GM23338 (cell line): ENCODE measurements at regions not wholly inside any gene's neighbourhood (a gene's known extent, or its start where the extent isn't known, plus 50 kb on each side); places are given as distances from the start of the nearest gene placed in this dataset.

Source experiments
- ATAC-seq: fragments of 200-7000 bp; cut with Tn5 transposase; 3 replicates; pipeline ENCODE4 v1.9.1; 2020
- DNase-seq: peaks from one replicate; pipeline ENCODE4 v3.0.0-alpha.2; 2015; ENCODE audit warnings: low spot score
- H2AFZ ChIP-seq: fragments of 200-600 bp; sonication (generic); 2 replicates; pipeline ENCODE4 v1.8.0; 2016; ENCODE audit warnings: antibody characterized with exemption, mild to moderate bottlenecking, moderate library complexity
- H3F3A ChIP-seq: fragments of 200-600 bp; sonication (generic); replicated peaks from 2 replicates; pipeline ENCODE4 v1.8.0; 2017; ENCODE audit warnings: antibody characterized with exemption, mixed run types, low read depth
- H3K27ac ChIP-seq: fragments of 200-600 bp; sonication (generic); 2 replicates; pipeline ENCODE4 v1.6.1; 2016; ENCODE audit warnings: low read depth
- H3K27me3 ChIP-seq: fragments of 200-600 bp; sonication (generic); 2 replicates; pipeline ENCODE4 v1.8.0; 2016; ENCODE audit warnings: mild to moderate bottlenecking, mixed run types, moderate library complexity; ENCODE audit not compliant: insufficient read depth
- H3K36me3 ChIP-seq: fragments of 200-600 bp; sonication (generic); 2 replicates; pipeline ENCODE4 v1.8.0; 2016; ENCODE audit warnings: mild to moderate bottlenecking; ENCODE audit not compliant: insufficient read depth
- H3K4me1 ChIP-seq: fragments of 200-600 bp; sonication (generic); 2 replicates; pipeline ENCODE4 v1.8.0; 2016; ENCODE audit warnings: mild to moderate bottlenecking, moderate library complexity; ENCODE audit not compliant: insufficient read depth
- H3K4me2 ChIP-seq: fragments of 200-600 bp; sonication (generic); 2 replicates; pipeline ENCODE4 v1.7.1; 2017; ENCODE audit warnings: mixed run types
- H3K4me3 ChIP-seq: fragments of 200-600 bp; sonication (generic); 2 replicates; pipeline ENCODE4 v1.6.1; 2016; ENCODE audit warnings: mixed run types
- H3K79me2 ChIP-seq: fragments of 200-600 bp; sonication (generic); replicated peaks from 2 replicates; pipeline ENCODE4 v1.8.0; 2017; ENCODE audit warnings: mild to moderate bottlenecking; ENCODE audit not compliant: insufficient read depth
- H3K9me2 ChIP-seq: fragments of 200-600 bp; sonication (generic); 2 replicates; pipeline ENCODE4 v1.8.0; 2017; ENCODE audit not compliant: insufficient read depth
- H4K20me1 ChIP-seq: fragments of 200-600 bp; sonication (generic); replicated peaks from 2 replicates; pipeline ENCODE4 v1.8.0; 2017; ENCODE audit warnings: mild to moderate bottlenecking; ENCODE audit not compliant: insufficient read depth
- H3K27ac Mint-ChIP-seq: 2 replicates; pipeline ENCODE4 v1.8.0; 2020; ENCODE audit warnings: inconsistent platforms, mild to moderate bottlenecking, moderate library complexity, mixed read lengths
- H3K27me3 Mint-ChIP-seq: 3 replicates; pipeline ENCODE4 v1.8.0; 2022; ENCODE audit warnings: low read depth, mild to moderate bottlenecking, moderate library complexity, mixed read lengths, inconsistent platforms; ENCODE audit not compliant: insufficient read depth, poor library complexity
- H3K36me3 Mint-ChIP-seq: 3 replicates; pipeline ENCODE4 v1.8.0; 2021; ENCODE audit warnings: low read depth, mild to moderate bottlenecking, inconsistent platforms, moderate library complexity, mixed read lengths
- H3K4me1 Mint-ChIP-seq: 3 replicates; pipeline ENCODE4 v1.8.0; 2020; ENCODE audit warnings: mild to moderate bottlenecking, inconsistent platforms, mixed read lengths
- H3K4me3 Mint-ChIP-seq: 3 replicates; pipeline ENCODE4 v1.8.0; 2021; ENCODE audit warnings: moderate library complexity, mild to moderate bottlenecking, inconsistent platforms, mixed read lengths
- H3K9me3 Mint-ChIP-seq: 3 replicates; pipeline ENCODE4 v1.8.0; 2020; ENCODE audit warnings: moderate library complexity, mild to moderate bottlenecking, inconsistent platforms, mixed read lengths
- CREB1 ChIP-seq: fragments of 250-450 bp; sonication (Bioruptor Pico); IDR thresholded peaks from 2 replicates; pipeline ENCODE4 v1.5.0; 2020; ENCODE audit warnings: low read depth, mild to moderate bottlenecking, moderate library complexity
- EZH2 ChIP-seq: fragments of 200-600 bp; sonication (generic); IDR thresholded peaks from one replicate; pipeline ENCODE4 v1.8.0; 2017; ENCODE audit warnings: antibody characterized with exemption, mild to moderate bottlenecking, low read depth; ENCODE audit not compliant: unreplicated experiment
- EZH2phosphoT487 ChIP-seq: fragments of 200-600 bp; sonication (generic); IDR thresholded peaks from one replicate; pipeline ENCODE4 v1.8.1; 2018; ENCODE audit warnings: antibody characterized with exemption; ENCODE audit not compliant: unreplicated experiment
- JUNB ChIP-seq: IDR thresholded peaks from one replicate; pipeline ENCODE4 v1.6.1; 2016; ENCODE audit warnings: antibody characterized with exemption; ENCODE audit not compliant: unreplicated experiment
- NANOG ChIP-seq: IDR thresholded peaks from 2 replicates; pipeline ENCODE4 v1.6.1; 2016; ENCODE audit warnings: antibody characterized with exemption, borderline replicate concordance
- POLR2AphosphoS5 ChIP-seq: IDR thresholded peaks from 2 replicates; pipeline ENCODE4 v1.6.1; 2016; ENCODE audit warnings: antibody characterized with exemption, low read depth
- REST ChIP-seq: IDR thresholded peaks from one replicate; pipeline ENCODE4 v1.6.1; 2018; ENCODE audit warnings: antibody characterized with exemption; ENCODE audit not compliant: unreplicated experiment
- STAT1 ChIP-seq: IDR thresholded peaks from one replicate; pipeline ENCODE4 v1.6.1; 2016; ENCODE audit warnings: antibody characterized with exemption; ENCODE audit not compliant: unreplicated experiment
- ZNF114 ChIP-seq: fragments of 250-450 bp; sonication (Bioruptor Pico); IDR thresholded peaks from 2 replicates; pipeline ENCODE4 v1.5.0; 2020; ENCODE audit warnings: mild to moderate bottlenecking, moderate library complexity
- ZNF462 ChIP-seq: fragments of 250-450 bp; sonication (Bioruptor Pico); IDR thresholded peaks from 2 replicates; pipeline ENCODE4 v1.5.0; 2020; ENCODE audit warnings: mild to moderate bottlenecking, moderate library complexity

GRCh38 chr3:55160241-55160983 lies 232.6 kb upstream of the LRTM1 start:
- H3K4me2 ChIP-seq, result no peak overlapping the region
- H3K27me3 ChIP-seq, result no peaks in the 10 kb centered on the region
- H3K9me2 ChIP-seq, result peaks cover 8% of the 10 kb centered on the region; the same call in 1 of the 2 replicates
- no peaks in the 10 kb centered on the region for H4K20me1 ChIP-seq
- H3F3A ChIP-seq, result no peaks in the 10 kb centered on the region
- DNase-seq (no peak), ATAC-seq (no peak)
- H3K4me1 ChIP-seq, result no peaks in the 10 kb centered on the region
- Mint-ChIP-seq H3K4me1 (no peaks in the 10 kb centered on the region; the same call in 2 of the 3 replicates), H3K27me3 (no peaks in the 10 kb centered on the region), H3K9me3 (no peaks in the 10 kb centered on the region; the same call in 2 of the 3 replicates), H3K36me3 (no peaks in the 10 kb centered on the region), H3K27ac (no peak overlapping the region), H3K4me3 (no peak overlapping the region)
- no peak overlapping the region for H3K27ac ChIP-seq
- H2AFZ ChIP-seq, result no peak overlapping the region
- H3K4me3 ChIP-seq, result no peak overlapping the region
- H3K36me3 ChIP-seq, result no peaks in the 10 kb centered on the region
- H3K79me2 ChIP-seq, result no peaks in the 10 kb centered on the region
- no peak for TF ChIP-seq EZH2
- TF ChIP-seq POLR2AphosphoS5, result no peak
- no peak for TF ChIP-seq CREB1 (CRISPR knock-in tag)
- TF ChIP-seq ZNF462, result no peak
- TF ChIP-seq REST, result no peak
- no peak for TF ChIP-seq JUNB
- no peak for TF ChIP-seq STAT1
- TF ChIP-seq ZNF114 (CRISPR knock-in tag), result no peak
- no peak for TF ChIP-seq NANOG
- TF ChIP-seq EZH2phosphoT487, result no peak
